Thymus (tissue), 11 donors: ENCODE measurements at regions not wholly inside any gene's neighbourhood (a gene's known extent, or its start where the extent isn't known, plus 50 kb on each side); places are given as distances from the start of the nearest gene placed in this dataset.

Experiments used
- DNase-seq, 9 donors: peaks; one replicate each; pipeline ENCODE4 v3.0.0-alpha.2; 2013; ENCODE audit warnings: low spot score in 9 of 9, low read depth in 6 of 9, missing footprints in 1 of 9
- H3K27ac ChIP-seq, 2 donors: one replicate each; pipeline ENCODE4 v1.5.1; 2013; ENCODE audit warnings: control low read depth in 1 of 2, low read depth in 1 of 2, low read length in 1 of 2, mild to moderate bottlenecking in 1 of 2, moderate library complexity in 1 of 2
- H3K27me3 ChIP-seq, 2 donors: one replicate each; pipeline ENCODE4 v1.5.1; 2013; ENCODE audit warnings: low read length in 1 of 2; ENCODE audit not compliant: control insufficient read depth in 2 of 2, insufficient read depth in 1 of 2
- H3K36me3 ChIP-seq, 2 donors: one replicate each; pipeline ENCODE4 v1.5.1; 2013; ENCODE audit warnings: low read length in 1 of 2, mild to moderate bottlenecking in 1 of 2, moderate library complexity in 1 of 2; ENCODE audit not compliant: control insufficient read depth in 2 of 2, insufficient read depth in 2 of 2
- H3K4me1 ChIP-seq, 2 donors: one replicate each; pipeline ENCODE4 v1.5.1; 2013; ENCODE audit warnings: low read length in 2 of 2; ENCODE audit not compliant: control insufficient read depth in 2 of 2, insufficient read depth in 2 of 2
- H3K4me3 ChIP-seq, 2 donors: one replicate each; pipeline ENCODE4 v1.5.1; 2013; ENCODE audit warnings: low read length in 2 of 2, control low read depth in 1 of 2, mild to moderate bottlenecking in 1 of 2
- H3K9me3 ChIP-seq, 2 donors: one replicate each; pipeline ENCODE4 v1.5.1; 2013; ENCODE audit warnings: low read length in 1 of 2, mild to moderate bottlenecking in 1 of 2; ENCODE audit not compliant: control insufficient read depth in 2 of 2, insufficient read depth in 1 of 2
- WGBS: extraction: QIAGEN DNeasy Blood & Tissue Kit; methylation state at CpG from one replicate; pipeline ENCODE4 v1.1.7; 2013; 5-methylcytosine and 5-hydroxymethylcytosine counted together
- donor health status: healthy.

DNA sequence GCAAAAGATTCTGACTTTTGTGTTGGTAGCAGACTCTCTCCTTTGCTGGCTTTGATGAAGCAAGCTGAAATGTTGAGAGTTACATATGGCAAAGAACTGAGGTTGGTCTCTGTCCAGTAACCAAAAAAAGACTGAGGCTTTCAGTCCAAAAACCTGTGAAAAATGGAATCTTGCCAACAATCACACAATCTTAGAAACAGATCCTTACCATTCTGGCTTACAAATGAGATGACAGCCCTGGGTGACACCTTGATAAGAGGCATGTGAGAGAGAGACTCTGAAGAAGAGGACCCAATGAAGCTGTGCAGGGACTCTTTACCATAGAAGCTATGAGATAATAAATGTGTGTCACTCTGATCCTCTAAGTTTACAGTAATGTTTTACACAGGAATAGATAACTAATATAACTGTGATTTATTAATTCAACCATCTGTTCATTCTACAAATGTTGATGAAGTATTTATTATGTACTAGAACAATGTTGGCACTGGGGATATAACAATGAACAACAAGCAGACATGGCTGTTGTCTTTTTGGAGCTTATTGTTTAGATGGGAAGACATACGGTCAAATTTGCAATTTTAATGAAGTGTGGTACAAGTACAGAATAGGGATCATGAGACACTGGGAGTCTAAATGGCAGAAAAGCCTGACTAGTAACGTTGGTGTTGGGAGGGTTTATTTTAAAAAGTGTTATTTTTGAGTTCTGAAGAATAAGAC is 251.0 kb downstream of the OLFM3 start:
- H3K9me3 ChIP-seq, result no peaks in the 10 kb centered on the region
- H3K27ac ChIP-seq, result no peak overlapping the region
- DNase-seq, result no peak
- H3K27me3 ChIP-seq, result no peaks in the 10 kb centered on the region
- H3K36me3 ChIP-seq, result no peaks in the 10 kb centered on the region
- 84% methylated on average over 2 of the region's 2 CpGs for WGBS
- no peaks in the 10 kb centered on the region for H3K4me1 ChIP-seq
- no peak overlapping the region for H3K4me3 ChIP-seq

DNA sequence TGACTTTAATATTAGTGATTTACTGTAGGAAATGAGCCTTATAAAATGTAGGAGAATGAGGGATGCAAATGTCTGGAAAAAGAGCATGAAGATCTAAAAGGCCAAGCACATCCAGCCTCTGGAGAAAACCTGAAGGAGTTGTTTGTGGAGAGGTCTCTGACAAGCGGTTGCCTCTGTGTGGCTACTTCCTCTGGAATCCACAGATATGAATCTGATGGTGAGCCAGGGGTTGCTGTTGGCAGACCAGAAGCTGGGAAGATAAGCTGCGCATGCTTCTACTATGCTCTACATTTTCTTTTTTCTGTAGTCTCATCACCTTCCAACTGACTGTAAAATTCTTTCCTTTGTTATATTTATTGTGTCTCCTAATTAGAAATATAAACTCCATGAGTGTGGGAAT is 248.6 kb downstream of the OLFM3 start:
- Histone ChIP-seq H3K27me3 (no peaks in the 10 kb centered on the region), H3K4me1 (no peaks in the 10 kb centered on the region), H3K27ac (no peak overlapping the region), H3K4me3 (no peak overlapping the region), H3K36me3 (no peaks in the 10 kb centered on the region), H3K9me3 (no peaks in the 10 kb centered on the region)
- WGBS, result 73% methylated on average over 2 of the region's 2 CpGs
- no peak for DNase-seq
